HEK293T (cell line): ENCODE measurements at regions not wholly inside any gene's neighbourhood (a gene's known extent, or its start where the extent isn't known, plus 50 kb on each side); places are given as distances from the start of the nearest gene placed in this dataset.

Experiments
- CTCF ChIA-PET: fragments of 350-600 bp; formaldehyde crosslinking; extraction: SDS; loops from one replicate; lab custom pipeline; 2021; ENCODE audit warnings: antibody characterized with exemption, inconsistent platforms; lab: Yijun Ruan, JAX
- POLR2A ChIA-PET: fragments of 350-600 bp; formaldehyde crosslinking; extraction: SDS; loops from one replicate; lab custom pipeline; 2020; ENCODE audit warnings: antibody characterized with exemption, inconsistent platforms; lab: Yijun Ruan, JAX
- DNase-seq: peaks from one replicate; pipeline ENCODE4 v3.0.0; 2012; ENCODE audit warnings: mixed read lengths; ENCODE audit errors: extremely low spot score
- ARNT ChIP-seq: fragments of 450-650 bp; IDR thresholded peaks from 2 replicates; pipeline ENCODE4 v1.6.1; 2017; ENCODE audit warnings: mild to moderate bottlenecking
- BHLHE40 ChIP-seq: fragments of 450-650 bp; IDR thresholded peaks from 2 replicates; pipeline ENCODE4 v1.6.1; 2016; ENCODE audit warnings: mild to moderate bottlenecking, moderate library complexity, borderline replicate concordance
- CTBP1 ChIP-seq: fragments of 450-650 bp; IDR thresholded peaks from 2 replicates; pipeline ENCODE4 v1.6.1; 2016; ENCODE audit warnings: borderline replicate concordance
- ELF4 ChIP-seq: fragments of 450-650 bp; IDR thresholded peaks from 2 replicates; pipeline ENCODE4 v1.6.1; 2017; ENCODE audit warnings: antibody characterized with exemption
- FOXA1 ChIP-seq: fragments of 450-650 bp; IDR thresholded peaks from 2 replicates; pipeline ENCODE4 v1.6.1; 2016; ENCODE audit warnings: mild to moderate bottlenecking
- FOXK2 ChIP-seq: fragments of 450-650 bp; IDR thresholded peaks from 2 replicates; pipeline ENCODE4 v1.6.1; 2016; ENCODE audit warnings: mild to moderate bottlenecking
- FOXM1 ChIP-seq: fragments of 450-650 bp; IDR thresholded peaks from 2 replicates; pipeline ENCODE4 v1.6.1; 2017; ENCODE audit warnings: mild to moderate bottlenecking, borderline replicate concordance
- HDGF ChIP-seq: fragments of 450-650 bp; IDR thresholded peaks from 2 replicates; pipeline ENCODE4 v1.6.1; 2017; ENCODE audit warnings: antibody characterized with exemption, borderline replicate concordance
- L3MBTL2 ChIP-seq: fragments of 450-650 bp; conservative IDR thresholded peaks from 2 replicates; pipeline ENCODE4 v1.6.1; 2016; ENCODE audit warnings: mild to moderate bottlenecking
- LEF1 ChIP-seq: fragments of 450-650 bp; IDR thresholded peaks from 2 replicates; pipeline ENCODE4 v1.6.1; 2017; ENCODE audit warnings: mild to moderate bottlenecking, borderline replicate concordance
- NFRKB ChIP-seq: fragments of 450-650 bp; IDR thresholded peaks from 2 replicates; pipeline ENCODE4 v1.6.1; 2016; ENCODE audit warnings: mild to moderate bottlenecking, moderate library complexity
- PKNOX1 ChIP-seq: fragments of 450-650 bp; IDR thresholded peaks from 2 replicates; pipeline ENCODE4 v1.6.1; 2016
- SP1 ChIP-seq: fragments of 450-650 bp; IDR thresholded peaks from 2 replicates; pipeline ENCODE4 v1.6.1; 2017
- SUZ12 ChIP-seq: fragments of 450-650 bp; IDR thresholded peaks from 2 replicates; pipeline ENCODE4 v1.6.1; 2016; ENCODE audit warnings: mild to moderate bottlenecking
- TARDBP ChIP-seq: fragments of 450-650 bp; IDR thresholded peaks from 2 replicates; pipeline ENCODE4 v1.6.1; 2016
- ZNF384 ChIP-seq: fragments of 450-650 bp; IDR thresholded peaks from 2 replicates; pipeline ENCODE4 v1.6.1; 2016

DNA sequence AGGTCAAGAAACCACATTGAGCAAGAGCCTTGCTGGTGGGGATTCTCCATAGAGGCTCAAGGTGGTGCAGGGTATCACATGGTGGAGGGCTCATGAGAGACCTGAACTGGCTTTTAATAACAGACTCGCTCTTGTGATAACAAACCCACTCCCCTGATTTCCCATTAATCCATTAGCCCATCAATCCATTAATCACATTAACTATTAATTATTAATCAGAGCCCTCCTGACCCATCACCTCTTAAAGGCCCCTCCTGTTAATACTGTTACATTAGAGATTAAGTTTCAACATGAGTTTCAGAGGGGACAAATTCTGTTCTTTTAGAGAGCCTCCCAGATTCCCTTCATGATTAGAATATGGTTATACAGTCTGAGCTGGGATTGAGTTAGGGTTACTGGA, 61.8 kb downstream of the IER5 start:
- POLR2A ChIA-PET: no interaction called here
- CTCF ChIA-PET: interaction anchor here (0.8 kb wide), 1 partner anchor 9 kb away, joined by 3 read pairs; no protein-coding TSS in a partner anchor
- DNase-seq: no peak
- no peak for TF ChIP-seq LEF1
- TF ChIP-seq PKNOX1: no peak
- TF ChIP-seq TARDBP: no peak
- TF ChIP-seq SP1: no peak
- no peak for TF ChIP-seq NFRKB
- TF ChIP-seq ELF4: no peak

- POLR2A ChIA-PET: no interaction called here
- CTCF ChIA-PET: no interaction called here
- TF ChIP-seq CTBP1: no peak
- no peak for TF ChIP-seq ARNT
- no peak for TF ChIP-seq TARDBP
- no peak for TF ChIP-seq L3MBTL2
- no peak for TF ChIP-seq LEF1
- no peak for TF ChIP-seq ZNF384
- no peak for TF ChIP-seq BHLHE40
- no peak for TF ChIP-seq FOXM1
- no peak for TF ChIP-seq NFRKB
- TF ChIP-seq SUZ12: no peak
- TF ChIP-seq FOXA1: no peak
- TF ChIP-seq ELF4: no peak
- TF ChIP-seq SP1: no peak
- no peak for DNase-seq
These were observed 62.3 kb downstream of the IER5 start for GRCh38 chr1:181150842-181151241.

GRCh38 chr1:181151378-181152326, 63.2 kb downstream of the IER5 start:
- no peak for DNase-seq
- ChIA-PET CTCF (interaction anchor here (1.0 to 2.3 kb wide), 2 partner anchors 10 to 14 kb away, joined by 3 to 18 read pairs; no protein-coding TSS in a partner anchor), POLR2A (no interaction called here)
- TF ChIP-seq NFRKB (no peak), SP1 (no peak), L3MBTL2 (no peak), FOXM1 (no peak), PKNOX1 (no peak)

- ChIA-PET CTCF (interaction anchor here (0.6 to 2.3 kb wide), 5 partner anchors 11 to 1219 kb away, joined by 3 to 18 read pairs (median 3); no protein-coding TSS in a partner anchor), POLR2A (interaction anchor here (1.2 to 1.3 kb wide), 3 partner anchors 10 to 131 kb away, joined by 3 to 4 read pairs (median 3); no protein-coding TSS in a partner anchor)
- no peak for TF ChIP-seq NFRKB
- no peak for TF ChIP-seq FOXK2
- no peak for TF ChIP-seq PKNOX1
- no peak for TF ChIP-seq LEF1
- TF ChIP-seq SP1: no peak
- TF ChIP-seq HDGF: no peak
- TF ChIP-seq CTBP1: no peak
- TF ChIP-seq ARNT: no peak
- no peak for TF ChIP-seq ZNF384
- no peak for TF ChIP-seq BHLHE40
- no peak for TF ChIP-seq FOXM1
- no peak for TF ChIP-seq ELF4
- no peak for TF ChIP-seq SUZ12
- TF ChIP-seq L3MBTL2: no peak
- TF ChIP-seq FOXA1: no peak
- TF ChIP-seq TARDBP: no peak
- peak; percentile 56 for DNase-seq
These were observed 64.6 kb downstream of the IER5 start for GRCh38 chr1:181152892-181153633.

DNA sequence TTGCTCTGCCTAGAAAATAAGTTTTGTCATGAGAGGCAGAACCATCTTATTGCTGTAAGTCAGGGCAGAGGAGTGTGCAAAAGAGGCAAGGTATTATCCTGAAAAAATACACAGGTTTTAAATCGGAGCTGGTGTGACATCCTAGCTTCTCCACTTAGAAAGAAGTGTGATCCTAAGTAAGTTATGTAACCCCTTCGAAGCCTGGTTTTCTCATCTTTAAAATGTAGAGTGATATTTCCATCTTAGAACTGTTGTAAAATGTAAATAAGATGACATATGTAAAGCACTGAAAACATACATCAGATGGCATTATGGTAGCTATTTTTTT, 65.1 kb downstream of the IER5 start:
- ChIA-PET CTCF (interaction anchor here (1.3 to 2.3 kb wide), 2 partner anchors 11 to 18 kb away, joined by 4 to 18 read pairs; no protein-coding TSS in a partner anchor), POLR2A (interaction anchor here (1.2 to 1.3 kb wide), 3 partner anchors 10 to 132 kb away, joined by 3 to 4 read pairs (median 3); no protein-coding TSS in a partner anchor)
- DNase-seq: no peak
- TF ChIP-seq NFRKB: no peak
- TF ChIP-seq ZNF384: no peak
- TF ChIP-seq HDGF: no peak
- TF ChIP-seq PKNOX1: no peak
- TF ChIP-seq LEF1: no peak
- TF ChIP-seq TARDBP: no peak
- TF ChIP-seq SUZ12: no peak
- no peak for TF ChIP-seq FOXM1
- no peak for TF ChIP-seq FOXA1
- TF ChIP-seq SP1: no peak
- TF ChIP-seq L3MBTL2: no peak
- no peak for TF ChIP-seq ARNT
- no peak for TF ChIP-seq ELF4
- no peak for TF ChIP-seq FOXK2
- TF ChIP-seq CTBP1: no peak
- TF ChIP-seq BHLHE40: no peak
